GM12873 (cell line): ENCODE measurements at regions not wholly inside any gene's neighbourhood (a gene's known extent, or its start where the extent isn't known, plus 50 kb on each side); places are given as distances from the start of the nearest gene placed in this dataset.

Experiments
- CTCF ChIP-seq: IDR thresholded peaks from 2 replicates; pipeline ENCODE4 v1.5.1; 2012; ENCODE audit warnings: low read depth, mild to moderate bottlenecking, moderate library complexity, low read length, control low read depth; ENCODE audit not compliant: insufficient read depth; ENCODE audit errors: missing control alignments

GRCh38 chr9:86424251-86424891 is 70.2 kb upstream of the TUT7 start:
- no peak for TF ChIP-seq CTCF

GRCh38 chr9:86413971-86414880 is 60.0 kb upstream of the TUT7 start:
- peak; percentile 47 for TF ChIP-seq CTCF

- TF ChIP-seq CTCF = no peak
Observed at GRCh38 chr9:86410281-86410680, 56.1 kb upstream of the TUT7 start.

GRCh38 chr9:86408121-86408520 is 53.9 kb upstream of the TUT7 start:
- no peak for TF ChIP-seq CTCF

- no peak for TF ChIP-seq CTCF
Observed at GRCh38 chr9:86407022-86407421, 52.8 kb upstream of the TUT7 start.

- TF ChIP-seq CTCF = no peak
Observed at GRCh38 chr9:86406366-86406765, 52.2 kb upstream of the TUT7 start.

GRCh38 chr9:86405926-86406325 is 51.7 kb upstream of the TUT7 start:
- no peak for TF ChIP-seq CTCF
